Keratinocyte (primary cell): ENCODE measurements at regions not wholly inside any gene's neighbourhood (a gene's known extent, or its start where the extent isn't known, plus 50 kb on each side); places are given as distances from the start of the nearest gene placed in this dataset.

ENCODE experiments used
- DNase-seq: peaks from one replicate; pipeline ENCODE4 v3.0.0-alpha.2; 2011; ENCODE audit warnings: low read depth, missing footprints, low spot score
- FAIRE-seq: peaks from 2 replicates; lab custom pipeline; 2011; peaks lifted over from hg19 to GRCh38; lab: Jason Lieb, UNC
- H2AFZ ChIP-seq: 2 replicates; pipeline ENCODE4 v1.6.0; 2012; ENCODE audit warnings: low read length, control low read depth, inconsistent platforms; ENCODE audit not compliant: control insufficient read depth
- H3K27ac ChIP-seq: 2 replicates; pipeline ENCODE4 v1.5.1; 2011; ENCODE audit warnings: low read length; ENCODE audit not compliant: control insufficient read depth, insufficient read depth
- H3K27me3 ChIP-seq: 3 replicates; pipeline ENCODE4 v1.6.0; 2011; ENCODE audit warnings: low read length; ENCODE audit not compliant: control insufficient read depth, insufficient read depth; ENCODE audit errors: extremely low read depth
- H3K36me3 ChIP-seq, 2 experiments: 2 replicates in 1 of 2; 3 replicates in 1 of 2; pipeline ENCODE4 v1.5.1; 2011; ENCODE audit warnings: low read length in 2 of 2, mild to moderate bottlenecking in 1 of 2; ENCODE audit not compliant: control insufficient read depth in 2 of 2, insufficient read depth in 2 of 2; ENCODE audit errors: extremely low read depth in 1 of 2
- H3K4me1 ChIP-seq: 3 replicates; pipeline ENCODE4 v1.5.1; 2011; ENCODE audit warnings: low read length; ENCODE audit not compliant: control insufficient read depth, insufficient read depth; ENCODE audit errors: extremely low read depth
- H3K4me2 ChIP-seq: 3 replicates; pipeline ENCODE4 v1.6.0; 2011; ENCODE audit warnings: low read depth, low read length; ENCODE audit not compliant: control insufficient read depth, insufficient read depth; ENCODE audit errors: extremely low read depth
- H3K4me3 ChIP-seq, 3 experiments: fragments of 200-600 bp in 1 of 3; sonication (generic) in 1 of 3; 2 replicates in 2 of 3; 3 replicates in 1 of 3; pipeline ENCODE4 v1.5.1; 2011 to 2016; ENCODE audit warnings: low read length in 3 of 3, mild to moderate bottlenecking in 3 of 3, control low read depth in 2 of 3, inconsistent platforms in 1 of 3, low read depth in 1 of 3, mixed read lengths in 1 of 3, mixed run types in 1 of 3, moderate library complexity in 1 of 3; ENCODE audit not compliant: control insufficient read depth in 2 of 3, insufficient read depth in 2 of 3; ENCODE audit errors: extremely low read depth in 1 of 3
- H3K79me2 ChIP-seq: 2 replicates; pipeline ENCODE4 v1.6.0; 2012; ENCODE audit warnings: low read length; ENCODE audit not compliant: control insufficient read depth, insufficient read depth
- H3K9ac ChIP-seq: 3 replicates; pipeline ENCODE4 v1.6.0; 2011; ENCODE audit warnings: low read length; ENCODE audit not compliant: control insufficient read depth, insufficient read depth; ENCODE audit errors: extremely low read depth
- H3K9me1 ChIP-seq: 3 replicates; pipeline ENCODE4 v1.6.0; 2011; ENCODE audit warnings: low read length; ENCODE audit not compliant: control insufficient read depth, insufficient read depth; ENCODE audit errors: extremely low read depth
- H3K9me3 ChIP-seq: 2 replicates; pipeline ENCODE4 v1.5.1; 2012; ENCODE audit warnings: low read depth, low read length; ENCODE audit not compliant: control insufficient read depth
- H4K20me1 ChIP-seq: 3 replicates; pipeline ENCODE4 v1.6.0; 2011; ENCODE audit warnings: low read length; ENCODE audit not compliant: control insufficient read depth, insufficient read depth; ENCODE audit errors: extremely low read depth
- CTCF ChIP-seq, 3 experiments: IDR thresholded peaks in 1 of 3; conservative IDR thresholded peaks in 1 of 3; optimal IDR thresholded peaks in 1 of 3; 2 replicates in 2 of 3; 3 replicates in 1 of 3; pipeline versions ENCODE3 to v1.5.1; 2011; ENCODE audit warnings: low read length in 3 of 3, mild to moderate bottlenecking in 3 of 3, moderate library complexity in 2 of 3, control low read depth in 1 of 3, inconsistent platforms in 1 of 3; ENCODE audit not compliant: insufficient read depth in 2 of 3; ENCODE audit errors: extremely low read depth in 1 of 3
- EZH2 ChIP-seq: IDR thresholded peaks from one replicate; pipeline ENCODE4 v1.6.1; 2012; ENCODE audit warnings: inconsistent platforms, mild to moderate bottlenecking, low read length, moderate library complexity
- dilution Hi-C: fragments of 300-500 bp; cut with MboI; formaldehyde crosslinking; loops from one replicate; pipeline ENCODE4 v1.7.0; 2020; ENCODE audit warnings: low sequenced_read_pairs; ENCODE audit not compliant: extremely low pct_ligation_motif_present

GRCh38 chr11:116310226-116310625 is 462.6 kb downstream of the BUD13 start:
- dilution Hi-C loops: no loop called here
- Histone ChIP-seq H2AFZ (no peak overlapping the region), H3K9me1 (no peaks in the 10 kb centered on the region), H3K9ac (no peak overlapping the region), H3K36me3 (no peaks in the 10 kb centered on the region), H3K27me3 (no peaks in the 10 kb centered on the region), H4K20me1 (no peaks in the 10 kb centered on the region), H3K4me1 (peaks cover 5% of the 10 kb centered on the region), H3K9me3 (no peaks in the 10 kb centered on the region), H3K79me2 (no peaks in the 10 kb centered on the region), H3K4me2 (no peak overlapping the region), H3K4me3 (no peak overlapping the region), H3K27ac (no peak overlapping the region)
- FAIRE-seq (no peak), DNase-seq (no peak)
- TF ChIP-seq CTCF (optimal IDR thresholded peaks at IDR 0.05 in 1 of 3, IDR thresholded peaks at IDR 0.05 in 1 of 3, conservative IDR thresholded peaks at IDR 0.05 in 1 of 3; ENCODE audit: extremely low read depth in 1 of 3, insufficient read depth in 2 of 3, low read length in 3 of 3) (no peak), EZH2 (no peak)

GRCh38 chr11:116309446-116309845 is 463.3 kb downstream of the BUD13 start:
- Histone ChIP-seq H3K9me1 (no peaks in the 10 kb centered on the region), H4K20me1 (no peaks in the 10 kb centered on the region), H3K79me2 (no peaks in the 10 kb centered on the region), H3K9me3 (no peaks in the 10 kb centered on the region), H3K27me3 (no peaks in the 10 kb centered on the region), H3K4me3 (no peak overlapping the region), H3K36me3 (no peaks in the 10 kb centered on the region), H3K4me1 (peaks cover 5% of the 10 kb centered on the region), H3K9ac (no peak overlapping the region), H3K27ac (no peak overlapping the region), H3K4me2 (no peak overlapping the region), H2AFZ (no peak overlapping the region)
- FAIRE-seq: no peak
- DNase-seq: no peak
- TF ChIP-seq CTCF (optimal IDR thresholded peaks at IDR 0.05 in 1 of 3, IDR thresholded peaks at IDR 0.05 in 1 of 3, conservative IDR thresholded peaks at IDR 0.05 in 1 of 3; ENCODE audit: extremely low read depth in 1 of 3, insufficient read depth in 2 of 3, low read length in 3 of 3): no peak
- no peak for TF ChIP-seq EZH2
- dilution Hi-C loops: no loop called here
